Stimulated activated CD8-positive, alpha-beta memory T cell treated with anti-CD3 and anti-CD28 coated beads, Interleukin-2, amount 100 ng/mL, for 48 hours (primary cell): ENCODE measurements at regions not wholly inside any gene's neighbourhood (a gene's known extent, or its start where the extent isn't known, plus 50 kb on each side); places are given as distances from the start of the nearest gene placed in this dataset.
"Not testable (repeated sequence)": the region's sequence is repeated elsewhere in the genome, so short reads cannot be mapped to it uniquely, and the experiment has no call there.

Source experiments
- DNase-seq, 2 donors: peaks; one replicate each; pipeline ENCODE4 v3.0.0-alpha.2; 2020; ENCODE audit warnings: low read depth in 2 of 2

DNA sequence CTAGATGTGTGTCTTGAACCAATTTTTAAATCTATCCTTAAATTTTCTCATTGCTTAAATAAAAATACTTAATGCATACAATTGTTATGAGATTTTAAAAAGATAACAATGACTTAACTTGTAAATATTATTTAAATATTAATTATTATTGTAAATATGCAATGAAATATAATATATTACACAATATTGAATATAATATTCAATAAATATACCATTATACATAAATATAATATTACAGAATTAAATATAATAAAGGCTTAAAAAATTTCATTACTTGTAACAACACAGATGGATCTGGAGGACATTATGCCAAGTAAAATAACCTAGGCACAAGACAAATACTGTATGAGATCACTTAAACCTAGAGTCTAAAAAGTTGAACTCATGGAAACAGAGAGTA, 1532.3 kb downstream of the PCDH9 start:
- DNase-seq = no peak

DNA sequence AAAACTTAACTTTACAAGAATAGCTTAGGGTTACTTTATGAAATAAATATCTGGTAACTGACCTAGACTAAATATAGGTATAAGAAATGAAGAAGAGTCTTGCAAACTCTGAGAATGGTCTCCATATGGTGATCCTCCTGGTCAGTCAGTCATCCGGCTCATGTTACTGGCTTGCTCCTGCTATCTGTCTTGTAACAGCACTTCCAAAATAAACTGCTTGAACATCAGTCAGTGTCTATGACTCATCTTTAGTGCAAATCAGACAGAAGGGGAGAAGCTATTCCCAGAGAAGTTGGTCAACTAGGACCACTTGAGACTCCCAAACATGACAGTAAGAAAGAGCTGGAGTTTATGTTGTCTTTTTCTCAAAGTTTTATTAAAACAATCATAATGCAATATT, 1550.9 kb downstream of the PCDH9 start:
- DNase-seq = no peak

DNA sequence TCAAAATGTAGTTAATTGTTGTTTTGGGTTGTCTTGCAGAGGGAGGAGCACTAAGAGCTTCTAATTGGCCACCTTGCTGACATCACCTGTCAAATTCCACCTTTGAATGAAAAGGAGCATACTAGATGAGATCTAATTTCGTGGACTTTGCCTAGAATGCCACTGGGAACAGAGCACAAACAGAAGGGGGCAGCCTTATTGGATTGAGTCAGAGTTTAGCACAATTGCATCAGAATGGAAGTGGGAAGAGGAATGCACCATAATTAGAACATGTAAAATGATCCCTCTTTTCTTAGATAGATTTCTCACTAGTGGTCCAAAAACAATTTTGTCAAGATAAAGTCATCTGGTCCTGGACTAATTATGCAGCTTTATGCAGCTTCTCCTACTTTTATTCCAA, 1552.2 kb downstream of the PCDH9 start:
- DNase-seq = no peak

DNA sequence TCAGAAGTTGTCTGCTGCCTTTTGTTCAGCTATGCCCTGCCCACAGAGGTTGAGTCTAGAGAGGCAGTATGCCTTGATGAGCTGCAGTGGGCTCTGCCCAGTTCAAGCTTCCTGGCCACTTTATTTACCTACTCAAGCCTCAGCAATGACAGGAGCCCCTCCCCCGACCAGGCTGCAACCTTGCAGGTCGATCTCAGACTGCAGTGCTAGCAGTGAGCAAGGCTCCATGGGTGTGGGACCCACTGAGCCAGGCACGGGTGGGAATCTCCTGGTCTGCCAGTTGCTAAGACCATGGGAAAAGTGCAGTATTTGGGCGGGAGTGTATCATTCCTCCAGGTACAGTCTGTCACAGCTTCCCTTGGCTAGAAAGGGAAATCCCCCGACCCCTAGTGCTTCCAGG, 1554.8 kb downstream of the PCDH9 start:
- DNase-seq = not testable (repeated sequence)

- DNase-seq = no peak
Measured at GRCh38 chr13:65670014-65670625, 1560.0 kb downstream of the PCDH9 start.

- DNase-seq = no peak
Measured at GRCh38 chr13:65660731-65661130, 1569.4 kb downstream of the PCDH9 start.

DNA sequence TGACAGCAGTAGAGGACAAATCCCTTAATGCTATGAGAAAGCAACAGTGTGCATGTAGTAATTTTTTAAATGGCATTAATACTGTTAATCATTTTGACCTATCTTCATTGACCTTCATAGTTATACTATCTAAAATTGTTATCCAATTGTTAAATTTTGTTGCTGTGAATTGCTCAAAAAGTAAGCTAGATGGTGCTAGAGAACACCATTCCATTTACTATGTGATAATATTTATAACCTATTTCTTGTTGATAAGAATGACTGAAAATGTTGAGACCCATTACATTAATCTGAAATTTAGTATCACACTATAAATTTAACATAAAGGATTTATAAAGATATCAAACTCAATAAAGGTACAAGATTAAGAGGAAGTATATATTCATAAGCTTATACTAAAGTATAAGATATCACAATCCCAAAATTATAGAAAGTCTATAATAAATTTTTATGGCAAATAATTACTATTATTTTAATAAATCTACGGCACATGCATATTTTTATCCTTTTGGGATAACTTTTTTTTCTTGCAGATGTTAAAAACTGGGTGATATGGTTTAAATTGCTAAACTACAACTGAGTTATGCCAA, 1573.3 kb downstream of the PCDH9 start:
- no peak for DNase-seq

DNA sequence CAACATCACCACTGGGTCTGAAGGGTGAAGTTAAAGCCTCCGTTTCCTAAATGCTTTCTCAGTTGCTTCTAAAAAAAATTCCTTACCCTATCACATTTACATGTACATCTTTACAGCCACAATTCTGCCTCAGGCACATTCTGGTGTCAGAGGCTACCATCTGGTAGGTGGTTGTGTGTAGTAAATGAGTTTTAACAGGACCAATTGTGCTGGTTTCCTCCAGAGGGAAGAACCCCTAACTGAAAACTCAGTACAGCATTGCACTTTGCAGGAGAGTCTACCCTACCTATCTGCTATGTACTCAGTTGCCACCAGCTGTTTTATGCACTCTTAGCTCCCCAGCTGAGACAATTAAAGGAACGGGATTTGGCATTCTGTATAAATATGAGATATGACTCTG, 1576.5 kb downstream of the PCDH9 start:
- DNase-seq = no peak

DNA sequence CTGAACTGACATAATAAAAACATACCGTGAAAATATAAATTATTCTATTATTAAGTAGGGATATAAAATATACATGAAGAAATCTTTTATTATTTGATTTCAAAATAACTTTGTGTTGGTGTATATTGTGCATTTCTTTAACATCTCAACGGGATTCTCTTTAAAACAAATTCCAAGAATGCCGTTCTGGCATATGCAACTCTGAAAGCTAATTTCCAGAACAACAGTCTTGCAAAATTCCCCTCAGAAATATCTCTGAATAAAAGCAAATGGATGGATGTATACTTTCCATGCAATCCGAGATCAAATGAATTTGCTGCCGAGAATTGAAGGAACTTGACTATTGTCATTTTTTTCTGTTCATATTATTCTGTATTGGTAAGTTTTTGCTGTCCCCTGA, 1579.8 kb downstream of the PCDH9 start:
- DNase-seq = no peak

GRCh38 chr13:65642996-65643395, 1587.1 kb downstream of the PCDH9 start:
- DNase-seq = no peak

DNA sequence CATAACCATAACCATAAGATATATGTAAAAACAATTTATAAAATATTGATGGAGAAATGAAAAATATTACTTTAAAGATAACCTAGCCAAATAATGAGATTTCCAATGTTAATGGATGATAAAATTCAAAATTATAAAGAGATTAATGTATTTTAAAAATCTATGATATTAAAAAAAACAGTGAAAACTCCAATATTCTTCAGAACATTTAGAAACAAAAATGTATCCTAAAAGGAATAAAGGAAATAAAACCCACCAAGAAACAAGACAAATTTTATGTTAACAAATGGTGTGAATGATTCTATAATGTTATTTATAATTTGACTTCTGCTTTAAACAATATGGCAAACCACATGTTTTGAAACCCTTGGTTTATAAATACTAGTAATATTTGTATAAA, 1587.8 kb downstream of the PCDH9 start:
- no peak for DNase-seq

DNA sequence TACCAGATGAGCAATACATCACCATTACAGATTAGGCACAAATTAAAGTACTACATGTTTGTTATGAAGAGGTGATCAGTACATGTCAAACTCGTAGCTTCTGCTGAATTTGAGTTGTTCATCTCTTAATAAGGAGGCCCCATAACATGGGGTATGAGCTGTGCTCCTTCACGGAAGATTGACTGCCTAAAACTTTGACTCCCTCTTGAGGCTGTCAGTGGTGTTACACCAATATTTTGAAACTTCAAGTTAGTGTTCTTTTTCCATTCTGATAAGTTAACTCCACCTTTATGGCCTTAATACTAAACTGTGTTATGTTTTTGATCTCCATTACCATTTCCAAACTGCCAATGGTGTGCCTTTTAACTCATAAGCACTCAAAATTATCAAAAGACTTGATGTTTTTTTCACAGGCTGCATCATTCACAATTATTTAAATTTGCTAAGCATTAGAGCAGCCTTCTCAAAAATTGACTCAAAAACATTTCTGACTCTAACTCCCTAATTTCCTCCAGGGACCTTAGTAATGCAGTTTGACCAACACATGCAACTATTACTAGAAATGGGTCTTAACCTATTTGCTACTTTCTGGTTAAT, 1591.5 kb downstream of the PCDH9 start:
- no peak for DNase-seq

- no peak for DNase-seq
Measured at GRCh38 chr13:65633806-65634205, 1596.3 kb downstream of the PCDH9 start.

- DNase-seq = no peak
Measured at GRCh38 chr13:65631078-65631477, 1599.1 kb downstream of the PCDH9 start.

- DNase-seq = no peak
Measured at GRCh38 chr13:65629926-65630325, 1600.2 kb downstream of the PCDH9 start.

GRCh38 chr13:65623148-65623547, 1607.0 kb downstream of the PCDH9 start:
- DNase-seq = no peak

DNA sequence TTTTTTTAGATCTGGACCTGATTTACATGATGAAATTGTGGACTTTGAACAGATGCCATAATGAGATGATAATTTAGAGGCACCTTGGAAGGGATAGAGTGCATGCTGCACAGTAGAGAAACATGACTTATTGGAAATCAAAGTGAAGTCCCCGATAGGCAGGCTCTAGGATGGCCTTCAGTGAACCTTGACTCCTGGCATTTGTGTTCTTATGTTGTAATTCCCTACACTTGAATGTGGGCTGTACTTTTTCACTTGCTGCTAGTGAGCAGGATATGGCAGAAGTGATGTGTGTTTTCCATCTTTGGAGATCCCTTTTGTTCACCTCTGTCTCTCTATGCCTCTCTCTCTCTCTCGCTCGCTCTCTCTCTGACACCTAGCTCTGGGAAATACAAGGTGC, 1614.6 kb downstream of the PCDH9 start:
- DNase-seq = no peak

- DNase-seq = no peak
Measured at GRCh38 chr13:65613004-65613403, 1617.1 kb downstream of the PCDH9 start.

- DNase-seq = no peak
Measured at GRCh38 chr13:65609350-65609749, 1620.8 kb downstream of the PCDH9 start.

GRCh38 chr13:65606622-65607021, 1623.5 kb downstream of the PCDH9 start:
- DNase-seq = no peak

- no peak for DNase-seq
Measured at GRCh38 chr13:65605396-65605795, 1624.7 kb downstream of the PCDH9 start.

DNA sequence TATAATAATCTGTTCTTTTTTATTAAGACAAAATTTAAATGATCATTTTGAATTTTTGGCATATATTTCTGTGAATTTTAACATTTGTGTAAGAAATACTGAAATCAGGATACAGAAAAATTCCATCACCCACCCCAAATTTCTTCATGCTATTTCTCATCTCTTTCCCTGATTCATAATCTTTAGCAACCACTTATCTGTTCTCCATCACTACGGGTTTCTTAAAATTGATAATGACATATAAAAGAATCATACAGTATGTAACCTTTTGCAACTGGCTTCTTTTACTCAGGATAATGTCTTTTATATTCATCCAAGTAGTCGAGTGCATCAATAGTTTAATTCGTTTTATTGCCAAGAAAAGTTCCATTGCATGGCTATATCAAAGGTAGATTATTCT, 1627.0 kb downstream of the PCDH9 start:
- DNase-seq = no peak

DNA sequence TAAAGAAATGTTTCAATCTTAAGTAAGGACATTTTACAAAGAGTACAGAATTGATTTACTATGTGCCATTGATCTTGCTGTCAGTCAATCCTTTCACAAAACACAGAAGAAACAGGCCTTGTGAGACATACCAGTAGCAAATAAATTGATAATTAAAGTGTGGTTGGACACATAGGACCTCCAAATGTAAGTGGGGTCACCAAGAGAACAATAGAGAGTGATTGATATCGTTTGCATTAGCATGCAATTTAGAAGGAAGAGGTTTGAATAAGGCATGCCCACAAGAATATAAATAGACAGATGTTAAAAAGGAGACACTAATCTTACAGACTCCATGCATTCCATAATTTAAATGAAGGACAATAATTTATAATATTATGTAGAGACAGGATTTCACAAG, 1628.3 kb downstream of the PCDH9 start:
- DNase-seq = no peak

DNA sequence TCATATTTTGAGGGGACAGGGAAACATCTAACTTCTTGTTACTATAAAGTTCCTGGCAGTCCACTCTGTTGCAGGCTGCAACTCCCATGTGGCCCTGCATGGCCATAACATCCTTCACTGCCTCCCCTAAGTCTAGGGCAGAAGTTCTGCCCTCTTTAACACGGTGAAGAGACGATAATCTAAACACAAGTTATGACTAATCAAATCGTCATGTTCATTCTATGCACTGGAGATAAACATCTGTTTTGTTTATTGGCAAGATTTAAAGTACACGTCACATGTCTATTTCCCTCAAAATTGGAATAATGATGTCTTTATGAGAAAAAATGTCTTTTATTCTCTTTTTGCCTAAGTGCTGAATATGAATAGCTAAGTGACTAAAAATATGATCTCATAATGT, 1629.4 kb downstream of the PCDH9 start:
- no peak for DNase-seq
